ENCODE measurements at regions not wholly inside any gene's neighbourhood (a gene's known extent, or its start where the extent isn't known, plus 50 kb on each side); places are given as distances from the start of the nearest gene placed in this dataset.

GRCh38 chr9:134227451-134228411, 63.4 kb upstream of the RNU6ATAC start:
- DNase-seq (ENCODE audit: low read depth, low spot score) = no peak

- no peak for DNase-seq (ENCODE audit: low read depth, low spot score)
Measured at GRCh38 chr9:134228649-134229048, 64.3 kb upstream of the RNU6ATAC start.

GRCh38 chr9:134229466-134230091, 65.2 kb upstream of the RNU6ATAC start:
- DNase-seq (ENCODE audit: low read depth, low spot score) = no peak

DNA sequence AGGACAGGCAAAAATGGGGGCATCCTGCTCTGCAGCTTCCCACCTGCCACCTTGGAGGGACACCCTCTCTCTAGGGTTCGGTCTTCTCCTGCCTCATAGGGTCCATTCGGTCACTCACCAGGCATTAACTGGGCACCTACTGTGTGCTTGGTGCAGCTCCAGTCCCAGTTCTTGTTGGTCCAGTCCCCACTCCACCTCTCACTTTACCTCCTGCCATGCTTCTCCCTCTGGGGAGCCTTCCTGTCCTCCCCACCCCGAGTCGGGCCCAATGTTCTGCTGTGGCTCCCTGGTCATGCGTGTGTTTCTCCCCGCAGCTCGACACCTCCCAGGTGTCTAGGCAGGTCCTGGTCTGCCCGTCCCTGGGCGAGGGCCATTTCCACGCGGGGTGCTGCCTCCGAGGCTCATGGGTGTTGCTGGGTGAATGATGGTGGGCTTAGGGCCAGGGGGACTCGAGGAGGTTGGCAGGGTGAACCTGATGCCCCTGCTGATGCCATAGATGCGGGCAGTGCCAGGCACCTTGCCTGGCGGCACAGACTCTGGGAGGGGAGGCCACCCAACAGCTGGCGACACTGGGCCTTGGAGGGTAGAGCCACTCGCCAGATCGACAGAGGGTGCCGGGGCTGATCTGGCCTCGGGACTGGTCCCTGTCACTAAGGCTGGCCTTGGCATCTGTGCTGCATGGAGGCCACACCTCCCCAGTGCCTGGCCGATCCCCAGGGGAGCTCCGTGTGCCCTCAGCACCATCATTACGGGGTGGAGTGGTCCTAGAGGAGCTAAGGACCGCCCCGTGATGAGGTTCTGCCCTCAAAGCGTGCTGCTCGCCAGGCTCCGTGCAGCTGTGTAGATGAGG, 66.0 kb upstream of the RNU6ATAC start:
- DNase-seq (ENCODE audit: low read depth, low spot score) = no peak

DNA sequence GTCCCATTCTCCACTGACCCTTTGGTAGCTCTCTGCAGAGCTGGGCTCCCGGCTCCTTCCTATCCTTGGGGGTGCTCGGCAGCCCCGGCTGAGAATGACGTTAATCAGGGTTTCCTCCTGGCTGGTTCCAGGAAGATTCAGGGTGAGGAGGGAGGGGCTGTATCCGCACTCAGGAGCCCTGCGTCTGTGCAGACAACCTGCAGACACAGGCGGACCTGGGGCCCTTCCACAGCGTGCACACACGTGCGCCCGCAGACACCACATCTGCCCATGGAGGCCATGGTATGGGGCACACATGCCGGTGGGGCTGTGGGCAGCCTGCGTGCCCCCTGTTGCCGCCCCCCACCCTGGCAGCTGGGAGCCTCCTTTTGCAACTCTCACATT, 66.6 kb upstream of the RNU6ATAC start:
- DNase-seq (ENCODE audit: low read depth, low spot score) = no peak

- no peak for DNase-seq (ENCODE audit: low read depth, low spot score)
Measured at GRCh38 chr9:134231330-134231745, 67.0 kb upstream of the RNU6ATAC start.

GRCh38 chr9:134231767-134232166, 67.4 kb upstream of the RNU6ATAC start:
- DNase-seq (ENCODE audit: low read depth, low spot score) = no peak

DNA sequence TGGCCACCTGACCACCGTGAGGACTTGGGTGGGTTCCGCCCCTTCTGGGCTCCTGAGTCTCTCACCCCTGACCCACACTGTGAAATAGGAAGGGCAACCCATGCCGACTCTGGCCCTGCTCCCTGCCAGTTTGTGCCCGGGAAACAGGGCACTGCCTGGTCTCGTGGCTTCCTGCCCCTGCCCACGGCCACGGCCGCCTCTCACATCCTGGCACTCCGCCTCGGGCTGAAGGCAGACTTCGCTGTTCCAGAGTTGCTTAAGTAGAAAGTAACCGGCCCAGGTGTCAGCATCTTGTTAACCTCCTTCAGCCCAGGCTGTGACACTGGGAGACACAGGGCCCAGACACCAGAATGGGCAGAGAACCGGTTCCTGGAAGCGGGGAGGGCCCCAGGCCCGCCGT, 68.7 kb upstream of the RNU6ATAC start:
- no peak for DNase-seq (ENCODE audit: low read depth, low spot score)

GRCh38 chr9:134234001-134234660, 69.8 kb upstream of the RNU6ATAC start:
- no peak for DNase-seq (ENCODE audit: low read depth, low spot score)

DNA sequence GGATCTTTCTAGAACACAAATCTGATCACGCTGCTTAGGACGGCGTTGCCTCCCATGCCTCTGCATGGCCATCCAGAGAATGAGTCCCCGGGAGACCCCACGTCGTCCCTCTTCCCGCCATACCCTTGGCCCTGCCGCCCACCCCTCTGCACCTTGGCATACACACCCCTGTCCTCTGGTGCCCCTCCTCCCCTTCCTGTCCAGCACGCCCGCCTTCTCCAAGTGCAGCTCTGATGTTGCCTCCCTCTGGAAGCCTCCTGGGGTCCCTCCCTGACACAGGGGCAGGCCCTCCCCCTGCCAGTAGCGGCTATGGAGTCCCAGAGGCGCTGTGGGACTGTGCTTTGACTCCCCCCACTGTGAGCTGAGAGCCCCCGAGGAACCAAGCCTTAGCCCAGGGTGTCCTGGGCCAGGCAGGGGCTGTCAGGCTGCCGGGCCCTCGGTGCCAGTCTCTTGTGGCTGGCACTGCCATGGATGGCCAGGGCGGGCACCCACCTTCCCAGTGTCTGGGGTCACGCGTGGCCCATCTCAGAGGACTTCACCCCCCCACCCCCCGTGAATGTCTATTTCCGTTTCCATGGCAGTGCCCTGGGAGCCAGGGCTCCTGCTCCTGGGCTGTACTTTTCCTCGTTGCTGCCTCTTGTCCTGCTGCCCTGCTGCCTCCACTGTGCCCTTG, 70.5 kb upstream of the RNU6ATAC start:
- DNase-seq (ENCODE audit: low read depth, low spot score) = no peak

DNA sequence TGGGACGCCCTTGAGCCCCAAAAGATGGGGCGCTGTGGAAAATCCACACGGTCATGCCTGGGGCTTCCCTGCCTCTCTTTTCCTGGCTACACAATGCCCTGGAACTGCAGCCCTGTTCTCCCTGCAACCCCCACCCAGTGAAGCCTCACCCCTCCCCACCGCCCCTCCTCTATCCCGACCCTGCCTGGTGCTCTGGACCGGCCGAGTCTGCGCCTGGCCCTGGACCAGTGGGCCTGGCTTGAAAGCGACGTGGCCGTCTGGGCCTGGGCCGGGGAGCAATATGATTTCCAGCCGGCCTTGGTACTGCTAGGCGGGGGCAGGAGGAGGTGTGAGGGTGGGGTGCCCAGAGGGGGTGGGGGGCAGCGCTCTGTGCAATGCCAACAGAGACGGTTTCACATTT, 71.0 kb upstream of the RNU6ATAC start:
- no peak for DNase-seq (ENCODE audit: low read depth, low spot score)

GRCh38 chr9:134236001-134236421, 71.6 kb upstream of the RNU6ATAC start:
- no peak for DNase-seq (ENCODE audit: low read depth, low spot score)

DNA sequence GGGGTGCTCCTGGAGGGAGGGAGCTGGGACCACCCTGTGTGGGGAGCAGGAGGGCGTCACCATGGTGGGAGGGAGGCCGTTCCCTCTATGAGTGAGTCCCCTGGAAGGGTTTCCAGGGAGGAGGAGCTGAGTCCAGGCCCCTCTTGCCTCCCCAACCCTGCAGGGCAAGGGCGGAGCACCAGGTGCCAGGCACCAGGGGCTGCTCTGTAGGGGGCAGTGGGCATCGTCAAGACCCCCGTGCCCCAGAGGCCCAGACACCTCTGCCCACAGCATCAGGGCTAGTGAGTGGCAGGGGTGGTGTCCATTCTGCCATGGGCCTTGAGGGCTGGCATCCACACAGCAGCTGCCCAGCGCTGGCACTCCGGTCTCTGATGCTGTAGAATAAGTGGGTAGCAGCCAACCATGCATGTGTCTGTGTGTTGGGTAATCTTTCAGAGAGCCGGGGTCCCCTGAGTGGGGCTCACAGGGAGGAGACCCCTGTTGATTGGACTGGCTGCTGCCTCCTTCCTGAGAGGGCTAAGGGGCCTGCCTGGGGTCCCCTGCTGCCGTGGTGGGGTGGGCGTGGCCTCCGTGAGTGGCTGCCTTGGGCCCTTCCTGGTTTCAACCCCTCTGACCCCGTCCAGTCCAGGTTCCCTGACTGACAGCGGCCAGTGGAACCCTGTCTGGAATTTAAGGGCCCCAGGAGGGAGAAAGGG, 72.7 kb upstream of the RNU6ATAC start:
- DNase-seq (ENCODE audit: low read depth, low spot score) = no peak

- no peak for DNase-seq (ENCODE audit: low read depth, low spot score)
Measured at GRCh38 chr9:134237630-134238265, 73.4 kb upstream of the RNU6ATAC start.

GRCh38 chr9:134239130-134239903, 75.0 kb upstream of the RNU6ATAC start:
- DNase-seq (ENCODE audit: low read depth, low spot score) = no peak

- no peak for DNase-seq (ENCODE audit: low read depth, low spot score)
Measured at GRCh38 chr9:134239939-134240338, 75.6 kb upstream of the RNU6ATAC start.

- DNase-seq (ENCODE audit: low read depth, low spot score) = no peak
Measured at GRCh38 chr9:134240361-134240760, 76.0 kb upstream of the RNU6ATAC start.

GRCh38 chr9:134242706-134243105, 78.3 kb upstream of the RNU6ATAC start:
- DNase-seq (ENCODE audit: low read depth, low spot score) = no peak
